ENCODE measurements at regions not wholly inside any gene's neighbourhood (a gene's known extent, or its start where the extent isn't known, plus 50 kb on each side); places are given as distances from the start of the nearest gene placed in this dataset.

DNA sequence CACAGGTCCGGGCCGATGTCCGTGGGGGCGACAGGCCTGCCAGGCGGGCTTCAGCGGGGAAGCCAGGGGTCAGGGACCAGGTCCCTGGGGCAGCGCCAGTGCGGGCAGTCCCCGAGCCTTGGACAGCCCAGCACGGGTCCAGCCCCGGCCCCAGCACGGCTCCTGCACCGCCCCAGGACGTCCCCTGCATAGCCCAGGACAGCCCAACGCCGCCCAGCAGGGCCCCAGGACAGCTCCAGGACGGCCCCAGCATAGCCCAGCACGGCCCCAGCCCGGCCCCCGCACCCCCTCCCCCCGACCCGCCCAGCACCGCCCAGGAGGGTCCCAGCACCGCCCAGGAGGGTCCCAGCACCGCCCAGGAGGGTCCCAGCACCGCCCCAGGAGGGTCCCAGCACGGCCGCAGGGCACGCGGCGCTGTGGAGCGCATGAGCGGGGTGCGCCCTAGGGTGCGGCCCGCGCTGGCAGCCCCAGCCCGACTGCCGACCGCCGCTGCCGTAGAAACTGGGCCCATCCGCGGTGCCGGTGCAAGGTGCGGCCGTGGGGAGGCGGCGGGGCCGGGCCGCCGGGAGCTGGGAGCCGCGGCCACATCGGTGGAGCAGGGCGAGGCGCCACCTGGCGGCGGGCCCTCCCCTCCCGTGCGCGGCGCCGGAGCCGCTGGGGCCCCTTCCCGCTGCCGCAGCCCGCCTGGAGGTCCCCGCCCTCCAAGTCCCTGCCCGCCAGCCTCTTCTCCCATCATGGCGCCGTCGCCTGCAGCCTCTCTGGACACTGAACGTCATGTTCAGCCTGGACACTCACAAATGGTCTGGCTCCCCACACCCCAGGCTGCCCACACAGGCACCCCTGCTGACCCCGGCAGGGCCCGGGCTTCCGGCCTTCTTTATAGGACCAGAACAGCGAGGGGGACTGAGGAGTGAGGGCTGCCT, 106.8 kb upstream of the NKX1-1 start:
- TF ChIP-seq GATA2 (IDR thresholded peaks at IDR 0.05; ENCODE audit: low read depth, low read length) (no peak), GATA3 (IDR thresholded peaks at IDR 0.05; ENCODE audit: low read depth, low read length) (no peak)

All from SH-SY5Y (cell line).